GM21447 (cell line): ENCODE measurements at regions not wholly inside any gene's neighbourhood (a gene's known extent, or its start where the extent isn't known, plus 50 kb on each side); places are given as distances from the start of the nearest gene placed in this dataset.

ENCODE experiments used
- ATAC-seq: cut with Tn5 transposase; IDR thresholded peaks from one replicate; pipeline ENCODE4 v1.9.1; 2021; ENCODE audit not compliant: unreplicated experiment

DNA sequence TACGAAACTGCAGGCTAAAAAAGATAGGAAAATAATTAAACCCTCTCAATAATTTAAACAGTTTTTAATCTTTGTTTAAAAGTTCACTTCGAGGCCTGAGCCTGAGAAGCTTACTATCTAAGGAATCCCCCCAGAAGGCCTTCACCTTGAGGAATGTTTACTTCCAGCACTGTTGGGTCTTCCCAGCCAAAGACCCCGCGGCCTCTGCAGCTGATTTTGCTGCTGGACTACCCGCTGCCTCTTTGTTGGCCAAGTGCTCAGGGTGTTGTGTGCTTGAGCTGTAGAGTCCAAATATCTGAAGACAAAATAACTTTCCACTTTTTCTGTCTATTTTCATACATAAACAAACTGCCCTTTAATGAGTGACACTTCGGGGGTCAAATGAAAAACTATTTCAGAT, 292.7 kb downstream of the GLRX3 start:
- no peak for ATAC-seq

DNA sequence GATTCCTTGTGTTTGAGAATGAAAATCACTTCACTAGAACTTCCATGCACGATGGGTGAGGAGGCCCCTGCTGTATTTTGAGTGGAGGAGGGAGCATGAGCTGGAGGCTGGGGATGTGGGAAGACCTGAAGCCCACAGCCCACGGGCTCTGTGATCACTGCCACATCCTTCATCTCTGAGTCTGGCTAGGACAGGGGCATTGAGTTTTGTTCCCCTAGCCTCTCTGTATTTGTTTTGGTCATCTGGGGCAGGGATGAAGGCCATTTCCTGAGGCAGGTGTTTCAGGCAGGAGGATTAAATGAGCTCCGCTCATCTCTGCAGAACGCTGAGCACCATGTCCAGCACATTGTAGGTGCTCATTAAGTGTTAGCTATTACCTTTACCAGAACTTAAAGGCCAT, 293.6 kb downstream of the GLRX3 start:
- ATAC-seq = no peak

DNA sequence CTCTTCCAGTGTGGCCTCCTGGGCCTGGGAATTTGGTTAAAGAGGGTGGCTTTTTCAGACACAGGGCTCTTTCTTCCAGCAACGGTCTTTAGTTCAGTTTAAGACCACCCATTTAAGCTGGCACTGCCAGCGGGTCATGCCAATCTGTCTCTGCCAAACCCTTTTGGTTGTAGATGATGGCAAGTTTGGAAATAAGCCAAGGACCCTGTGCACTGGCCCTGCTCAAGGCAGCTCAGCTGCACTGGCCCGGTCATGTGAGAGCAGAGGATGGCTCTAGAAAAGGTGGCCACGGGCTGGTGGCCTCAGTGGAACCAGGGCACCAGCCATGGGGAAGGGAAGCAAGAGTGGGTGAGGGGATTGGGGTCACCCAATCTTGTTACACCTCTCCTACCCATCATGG, 294.1 kb downstream of the GLRX3 start:
- ATAC-seq = no peak

DNA sequence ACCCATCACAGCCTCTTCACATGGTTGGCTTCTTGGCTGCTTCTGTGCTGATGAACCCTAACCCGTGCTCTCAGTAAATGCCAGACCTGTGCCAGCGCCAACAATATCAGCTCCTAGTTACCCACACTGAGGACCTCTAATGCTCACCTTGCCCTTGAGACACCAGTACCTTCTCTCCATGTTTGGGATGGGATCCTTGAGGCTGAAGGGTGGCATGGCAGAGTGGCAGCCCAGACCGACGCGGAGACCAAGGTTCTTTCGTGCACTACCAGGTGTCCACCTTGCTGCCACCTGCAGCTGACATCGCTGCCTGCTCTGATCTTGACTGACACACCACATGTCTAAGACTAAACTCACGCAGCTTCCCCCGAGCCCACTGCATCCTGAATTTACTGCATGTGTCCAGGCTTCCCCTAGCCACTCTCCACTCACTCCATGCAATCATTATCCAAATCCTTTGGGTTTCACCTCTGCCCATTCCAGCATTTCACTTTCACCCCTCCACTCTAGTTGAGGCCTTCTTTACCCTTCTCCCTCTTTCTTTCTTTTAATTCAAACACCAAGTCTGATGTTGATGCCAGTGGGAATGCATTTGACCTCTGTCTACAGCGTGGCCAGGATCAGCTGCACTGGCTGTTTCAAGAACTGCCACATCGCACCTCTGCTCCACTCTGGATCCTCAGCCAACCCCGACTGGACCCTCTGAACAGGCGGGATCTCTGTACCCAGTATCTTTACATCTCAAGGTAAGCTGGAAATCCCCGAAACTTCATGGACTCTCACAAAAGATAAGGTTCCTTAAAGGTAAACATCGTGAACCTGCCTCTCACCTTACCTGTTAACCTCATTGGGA, 294.9 kb downstream of the GLRX3 start:
- no peak for ATAC-seq

DNA sequence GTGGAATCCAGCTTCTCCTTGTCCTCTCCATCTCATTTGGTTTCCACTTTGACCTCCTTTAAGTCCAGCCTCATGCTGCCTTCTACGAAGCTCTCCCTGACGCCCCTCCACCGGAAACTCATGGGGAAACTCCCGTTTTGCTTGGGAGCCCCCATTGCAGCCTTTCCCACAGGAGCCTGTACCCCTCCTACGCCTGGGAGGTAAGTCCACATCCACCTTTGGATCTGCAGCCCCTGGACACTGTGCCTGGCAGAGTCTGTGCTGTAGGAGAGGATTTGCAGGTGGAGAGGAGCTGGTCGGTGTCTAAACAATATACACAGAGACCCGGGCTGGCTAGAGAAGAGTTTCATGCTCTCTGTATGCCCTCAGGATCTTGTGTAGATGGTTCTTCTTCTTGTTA, 296.1 kb downstream of the GLRX3 start:
- ATAC-seq = no peak

DNA sequence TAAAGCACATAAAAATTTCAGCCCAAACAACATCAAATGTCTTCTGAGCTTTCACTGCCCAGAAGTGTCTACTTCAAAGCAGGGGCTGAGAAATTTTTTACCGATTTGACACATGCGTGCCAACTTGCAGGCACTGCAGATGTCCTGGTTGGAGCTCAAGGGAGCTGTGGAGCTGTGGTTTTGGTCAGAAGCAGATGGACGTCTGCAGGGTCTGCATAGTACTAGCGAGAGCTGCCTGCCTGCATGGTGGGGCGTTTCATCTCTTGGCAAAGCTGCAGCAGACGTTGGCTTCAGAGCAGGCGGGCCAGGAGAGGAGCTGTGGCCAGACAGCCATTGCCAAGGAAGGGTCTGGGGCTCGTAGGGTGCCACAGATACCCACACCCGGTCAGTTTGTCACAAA, 296.7 kb downstream of the GLRX3 start:
- ATAC-seq = no peak

DNA sequence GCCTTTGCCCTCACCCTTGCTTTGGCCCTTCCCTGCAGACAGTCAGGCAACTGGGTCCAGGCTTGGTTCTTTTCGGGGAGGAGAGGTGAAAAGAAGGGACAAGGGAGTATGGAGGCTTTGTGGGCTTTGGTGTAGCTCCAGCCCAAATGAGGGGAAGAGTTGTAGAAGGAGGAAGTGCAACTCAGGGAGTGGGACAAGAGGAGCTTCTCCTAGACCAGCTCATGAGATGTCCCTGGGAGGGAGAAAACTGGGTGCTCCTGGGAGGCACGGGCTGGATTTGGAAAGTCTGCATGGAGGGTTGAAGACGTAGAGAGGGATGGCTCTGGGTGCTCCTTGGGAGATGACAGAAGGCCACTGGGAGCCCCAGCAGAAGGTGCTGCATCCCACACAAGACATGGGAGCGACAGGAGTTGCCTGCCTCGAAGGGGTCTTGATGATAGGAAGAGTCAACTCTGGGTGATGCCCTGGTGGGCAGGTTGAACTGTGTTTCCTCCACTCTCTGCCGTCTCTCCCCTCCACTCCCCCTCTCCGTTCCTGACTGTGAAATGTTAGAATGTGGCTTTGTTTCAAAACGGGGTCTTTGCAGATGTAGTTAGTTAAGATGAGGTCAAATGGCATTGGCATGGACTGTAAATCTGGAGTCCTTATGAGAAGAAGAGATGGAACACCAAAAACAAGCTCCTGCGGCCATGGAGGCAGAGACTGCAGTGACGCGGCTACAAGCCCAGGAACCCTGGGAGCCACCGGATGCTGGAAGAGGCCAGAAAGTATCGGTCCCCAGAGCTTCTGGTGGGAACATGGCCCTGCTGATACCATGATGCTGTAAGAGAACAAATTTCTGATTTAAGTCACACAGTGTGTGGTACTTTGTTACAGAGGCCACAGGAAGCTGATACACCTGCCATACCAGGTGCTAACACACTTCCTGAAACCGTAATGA, 298.5 kb downstream of the GLRX3 start:
- no peak for ATAC-seq

DNA sequence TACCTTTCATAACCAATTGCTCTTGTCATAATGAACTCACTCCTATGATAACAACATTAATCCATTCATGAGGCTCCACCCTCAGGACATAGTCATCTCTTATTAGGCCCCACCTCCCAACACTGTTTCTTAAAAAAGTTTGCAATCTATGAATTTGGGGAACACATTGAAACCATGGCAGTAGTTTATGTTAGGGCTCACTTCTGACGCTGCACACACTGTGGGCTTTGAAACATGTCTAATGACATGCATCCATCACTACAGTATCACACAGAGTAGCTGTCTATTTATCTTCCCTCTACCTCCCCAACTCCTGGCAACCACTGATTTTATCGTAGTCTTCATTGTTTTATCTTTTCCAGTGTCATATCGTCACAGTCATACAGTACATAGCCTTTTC, 299.8 kb downstream of the GLRX3 start:
- ATAC-seq = no peak

DNA sequence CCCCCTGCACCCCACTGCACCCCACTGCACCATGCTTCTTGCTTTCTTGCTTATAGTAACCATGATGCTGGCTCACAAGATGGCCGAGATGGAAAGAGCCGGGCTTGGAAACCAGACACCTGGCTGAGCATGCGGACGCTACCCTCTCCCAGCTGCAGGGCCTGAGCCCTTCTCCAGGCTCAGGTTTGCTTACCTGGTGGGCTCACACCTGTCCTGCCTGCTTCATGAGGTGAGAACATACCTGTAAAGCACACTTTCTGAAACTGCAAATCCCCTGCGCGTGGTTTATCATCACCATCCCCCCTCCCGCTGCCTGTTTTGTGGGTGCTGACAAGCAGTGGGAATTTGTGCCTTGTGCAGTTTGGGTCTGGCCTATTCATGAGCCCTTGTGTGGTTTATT, 302.7 kb downstream of the GLRX3 start:
- no peak for ATAC-seq

DNA sequence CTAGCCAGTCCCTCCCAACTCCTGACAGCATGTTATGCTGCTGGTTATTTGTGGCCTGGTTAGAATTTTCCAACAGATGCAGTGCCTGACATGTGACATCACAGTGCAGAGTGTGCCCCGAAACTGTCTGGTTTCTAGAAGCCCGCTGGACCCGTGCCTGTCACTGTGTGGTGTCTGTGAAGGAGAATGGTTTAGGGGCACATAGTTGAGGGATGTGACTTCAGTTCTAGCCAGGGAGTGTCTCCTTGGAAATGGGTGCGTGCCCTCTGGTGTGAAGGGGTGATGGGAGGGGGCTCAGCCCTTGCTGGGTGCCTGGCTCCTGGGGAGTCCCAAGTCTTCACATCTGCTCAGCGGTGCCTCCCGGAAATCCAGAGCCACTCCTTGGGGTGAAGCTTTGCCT, 303.6 kb downstream of the GLRX3 start:
- no peak for ATAC-seq

DNA sequence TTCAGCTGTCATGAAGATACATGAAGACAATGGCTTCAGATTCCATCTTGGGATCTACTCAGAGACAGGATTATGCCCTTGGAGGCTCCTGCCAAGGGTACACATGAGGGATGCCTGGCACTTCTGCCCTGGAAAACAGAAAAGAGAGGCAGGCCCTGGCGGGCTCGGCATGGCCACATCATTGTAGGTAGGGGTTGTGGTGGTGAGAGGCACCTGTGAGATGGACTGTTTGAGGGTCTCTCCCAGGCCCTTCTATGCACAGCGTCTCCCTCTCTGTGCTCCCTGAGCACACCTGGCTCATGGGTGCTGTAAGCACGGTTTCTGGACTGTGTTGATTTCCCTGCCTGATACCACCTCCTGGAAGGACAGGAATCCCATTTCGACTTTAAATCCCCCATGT, 304.3 kb downstream of the GLRX3 start:
- no peak for ATAC-seq

DNA sequence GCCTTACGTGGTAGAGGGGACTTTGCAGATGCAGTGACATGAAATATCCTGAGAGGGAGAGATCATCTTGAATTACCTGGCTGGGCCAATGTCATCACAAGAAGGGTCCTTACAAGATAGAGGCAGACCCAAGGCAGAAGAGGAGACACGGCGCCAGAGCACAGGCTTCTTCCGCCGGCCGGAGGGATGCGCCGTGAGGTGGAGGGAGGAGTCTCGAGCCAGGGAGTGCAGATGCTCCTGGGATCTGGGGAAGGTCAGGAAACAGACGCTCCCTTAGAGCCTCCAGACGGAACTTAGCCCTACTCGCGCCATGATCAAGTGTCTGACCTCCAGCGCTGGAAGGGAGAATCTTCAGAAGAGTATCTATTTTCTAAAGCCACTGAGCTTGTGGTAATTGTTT, 304.8 kb downstream of the GLRX3 start:
- ATAC-seq = no peak

DNA sequence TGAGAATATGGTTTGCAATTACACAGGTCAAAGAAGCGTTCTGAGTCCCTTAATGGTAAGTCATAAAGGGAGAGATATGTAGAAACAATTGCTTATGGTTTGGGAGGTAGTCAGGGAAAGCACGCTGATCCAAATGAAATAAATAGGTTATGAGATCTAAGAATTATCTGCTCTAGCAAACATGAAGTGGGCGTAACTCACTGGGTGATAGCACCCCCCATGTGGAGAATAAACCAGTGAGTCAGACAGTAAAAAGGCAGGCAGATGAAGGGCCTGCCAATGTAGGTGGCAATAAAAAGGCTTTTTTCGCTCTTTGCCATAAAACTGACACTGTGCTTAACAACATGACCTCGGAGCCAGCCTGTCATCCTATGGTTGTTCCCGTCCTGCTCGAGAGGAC, 306.9 kb downstream of the GLRX3 start:
- ATAC-seq = no peak

DNA sequence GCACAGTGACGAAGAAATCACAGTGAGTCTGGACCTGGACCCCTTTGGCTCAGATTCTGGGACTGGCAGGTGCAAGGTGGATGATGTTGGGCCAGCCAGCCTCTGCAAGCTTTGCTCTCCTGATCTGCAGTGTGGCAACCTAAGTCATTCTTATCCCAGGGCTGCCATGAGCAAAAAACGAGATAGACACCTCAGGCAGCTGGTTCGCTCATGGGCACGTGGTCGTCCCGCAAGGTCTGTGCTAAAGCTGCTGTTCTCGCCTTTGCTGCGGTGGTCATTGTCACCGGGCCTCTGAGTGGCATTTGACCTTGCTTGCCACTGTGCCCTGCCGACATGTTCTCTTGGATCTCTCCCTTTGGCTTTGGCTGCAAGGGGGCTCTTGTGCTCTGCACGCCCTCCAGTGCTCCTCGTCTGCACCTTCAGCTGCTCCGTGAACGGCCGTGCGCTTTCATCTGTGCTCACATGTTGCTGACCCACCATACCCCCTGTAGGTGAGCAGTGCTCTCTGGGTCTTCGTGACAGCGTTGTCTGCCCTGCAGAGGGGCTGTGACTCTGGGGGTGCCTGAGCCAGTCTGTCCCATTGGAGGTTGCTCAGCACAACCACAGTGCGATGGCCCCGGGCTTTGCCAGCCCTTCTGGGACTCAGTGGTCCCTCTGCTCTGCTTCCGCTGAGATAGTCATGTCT, 317.0 kb downstream of the GLRX3 start:
- ATAC-seq = no peak

DNA sequence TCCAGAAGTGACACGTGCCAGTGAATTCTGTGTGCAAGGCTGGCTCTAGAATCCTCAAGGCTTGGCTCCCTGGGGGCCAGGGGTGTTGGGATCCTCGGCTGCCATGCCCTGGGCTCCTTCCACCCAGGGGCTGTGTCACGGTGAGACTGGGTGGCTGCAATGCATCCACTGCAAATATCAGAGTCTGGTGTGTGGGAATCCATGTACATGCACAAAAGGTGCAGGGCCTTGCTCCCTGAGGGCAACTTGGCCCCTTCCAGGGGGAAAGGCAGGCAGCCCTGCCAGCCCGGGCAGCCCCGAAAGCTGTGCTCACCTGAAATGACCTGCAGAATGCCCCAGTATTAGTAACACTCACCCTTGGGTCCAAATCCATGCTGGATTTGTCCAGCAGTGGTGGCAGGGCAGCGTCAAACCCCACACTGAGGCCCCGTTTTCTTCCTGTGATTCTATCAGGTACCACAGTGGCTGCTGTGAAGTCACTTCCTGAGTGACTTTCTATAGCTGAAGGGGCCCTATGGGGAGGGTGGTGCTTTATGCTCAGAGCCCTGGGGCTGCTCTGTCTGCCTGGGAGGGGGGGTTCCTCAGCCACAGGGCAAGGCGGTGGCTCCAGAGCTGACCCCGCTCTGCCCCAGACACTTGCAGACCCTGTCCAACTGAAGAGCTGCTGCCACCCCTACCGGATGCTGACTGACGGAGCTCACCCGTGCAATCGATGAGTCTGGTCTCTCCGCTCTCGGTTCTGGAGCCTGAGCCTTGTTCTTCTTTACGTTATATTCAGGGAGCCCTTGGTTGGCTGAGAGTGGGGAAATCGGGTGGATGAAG, 317.7 kb downstream of the GLRX3 start:
- no peak for ATAC-seq

DNA sequence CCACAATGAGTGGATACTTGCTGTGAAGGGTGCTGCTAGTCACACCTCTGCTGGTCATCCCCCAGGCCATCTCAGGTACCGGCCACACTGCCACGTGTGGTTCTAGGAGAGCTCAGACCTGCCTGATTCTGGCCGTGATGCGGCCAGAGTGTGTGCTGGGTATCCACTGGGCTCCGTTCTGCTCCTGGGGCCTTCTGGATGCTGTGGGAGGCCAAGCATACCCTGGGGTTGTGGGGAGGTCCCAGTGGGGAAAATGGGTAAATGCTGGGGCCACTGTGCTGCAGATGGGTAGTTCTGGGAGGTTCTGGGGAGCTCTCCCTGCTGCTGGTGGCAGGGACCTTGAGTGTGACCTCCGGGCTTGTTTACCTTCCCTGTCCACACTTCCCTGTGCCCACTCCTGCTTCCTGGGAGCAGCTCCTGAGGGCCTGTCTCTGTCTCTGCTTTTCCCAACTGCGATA, 318.4 kb downstream of the GLRX3 start:
- no peak for ATAC-seq

DNA sequence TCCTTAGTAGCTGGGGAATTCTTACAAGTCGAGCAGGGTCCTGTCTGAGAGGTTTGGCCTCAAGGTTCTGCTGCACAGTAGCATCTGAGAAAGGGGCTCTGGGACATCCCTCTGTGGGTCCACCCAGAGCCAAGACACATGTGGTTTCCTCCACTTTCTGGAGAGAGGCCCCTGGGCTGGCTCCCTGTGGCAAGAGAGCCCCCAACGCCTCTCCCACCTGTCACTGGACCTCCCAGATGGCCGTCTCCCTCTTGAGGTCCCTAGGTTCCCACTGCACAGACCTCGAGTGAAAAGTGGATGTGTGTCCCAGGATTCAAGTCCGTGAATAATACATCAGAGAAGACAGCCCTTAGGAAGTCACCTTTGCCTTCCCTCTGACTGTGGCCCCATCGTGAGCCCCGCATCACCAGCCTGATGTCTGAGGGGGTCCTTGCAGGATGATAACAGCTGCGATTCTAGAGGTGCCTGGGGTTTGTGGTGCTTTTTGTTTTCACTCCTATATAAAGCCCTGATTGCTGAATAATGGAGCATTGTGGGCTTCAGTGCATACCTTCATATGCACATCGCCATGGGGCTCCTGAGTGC, 319.0 kb downstream of the GLRX3 start:
- no peak for ATAC-seq

DNA sequence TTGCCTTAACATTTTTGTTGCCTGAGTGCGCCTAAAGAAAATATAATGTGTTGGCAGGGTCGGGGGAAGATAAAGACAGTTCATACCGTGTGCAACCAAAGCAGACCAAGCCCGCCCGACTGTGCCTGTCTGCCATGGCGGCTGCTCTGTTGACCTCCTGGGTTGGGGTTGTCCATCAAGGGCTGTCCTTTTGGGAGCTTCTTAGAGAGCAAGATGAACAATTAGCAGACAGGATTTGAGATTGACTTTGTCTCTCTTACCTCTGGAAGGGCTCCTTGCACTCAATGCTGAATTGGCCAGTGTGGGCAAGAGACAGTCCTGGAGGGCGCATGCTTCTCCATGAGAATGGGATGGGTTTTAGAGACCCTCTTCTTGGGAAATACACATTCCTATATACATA, 319.6 kb downstream of the GLRX3 start:
- no peak for ATAC-seq

DNA sequence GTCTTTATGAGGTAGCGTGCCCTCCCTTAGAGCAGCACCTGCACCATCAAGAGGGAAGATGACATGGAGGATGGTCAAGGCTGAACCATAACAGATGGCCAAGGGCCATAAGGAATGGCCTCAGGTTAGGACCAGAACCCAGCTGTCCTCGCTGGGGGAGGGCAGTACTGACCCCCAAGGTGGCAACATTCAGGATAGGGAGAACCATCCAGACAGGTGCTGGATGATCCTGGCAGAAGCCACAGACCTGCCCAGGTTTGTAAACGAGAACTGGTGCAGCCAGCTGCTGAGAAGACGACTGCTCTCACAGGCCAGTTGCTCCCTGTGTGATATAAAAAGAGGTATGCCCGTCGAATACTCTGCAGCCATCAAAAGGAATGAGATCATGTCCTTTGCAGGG, 320.4 kb downstream of the GLRX3 start:
- no peak for ATAC-seq

DNA sequence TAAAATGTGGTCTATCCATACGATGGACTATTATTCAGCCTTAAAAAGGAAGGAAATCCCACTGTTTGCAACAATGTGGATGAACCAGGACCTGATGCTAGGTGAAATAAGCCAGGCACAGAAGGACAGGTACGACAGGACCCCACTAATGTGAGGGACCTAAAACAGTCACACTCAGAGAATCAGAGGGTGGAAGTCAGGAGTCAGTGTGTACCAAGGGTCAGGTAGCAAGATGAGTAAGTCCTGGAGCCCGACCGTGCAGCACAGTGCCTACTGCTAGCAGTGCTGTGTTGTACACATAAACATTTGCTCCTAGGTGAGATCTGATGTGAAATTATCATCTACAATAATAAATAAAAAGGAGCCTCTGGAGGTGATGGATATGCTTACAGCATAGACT, 322.3 kb downstream of the GLRX3 start:
- ATAC-seq = no peak
